Breast epithelium (tissue), 3 donors: ENCODE measurements at regions not wholly inside any gene's neighbourhood (a gene's known extent, or its start where the extent isn't known, plus 50 kb on each side); places are given as distances from the start of the nearest gene placed in this dataset.

Source experiments
- CTCF ChIP-seq, 3 donors: fragments of 450-650 bp; IDR thresholded peaks; one replicate each; pipeline ENCODE4 v1.5.1; 2016 to 2017; ENCODE audit warnings: antibody characterized with exemption in 3 of 3, mild to moderate bottlenecking in 3 of 3, moderate library complexity in 3 of 3
- POLR2A ChIP-seq: fragments of 450-650 bp; IDR thresholded peaks from one replicate; pipeline ENCODE4 v1.6.1; 2016; ENCODE audit warnings: antibody characterized with exemption, mild to moderate bottlenecking, moderate library complexity

- no peak for TF ChIP-seq CTCF (IDR thresholded peaks at IDR 0.05)
- TF ChIP-seq POLR2A: no peak
These were observed 292.7 kb downstream of the PRDM2 start for GRCh38 chr1:13992489-13993285.
